ENCODE measurements at regions not wholly inside any gene's neighbourhood (a gene's known extent, or its start where the extent isn't known, plus 50 kb on each side); places are given as distances from the start of the nearest gene placed in this dataset.

DNA sequence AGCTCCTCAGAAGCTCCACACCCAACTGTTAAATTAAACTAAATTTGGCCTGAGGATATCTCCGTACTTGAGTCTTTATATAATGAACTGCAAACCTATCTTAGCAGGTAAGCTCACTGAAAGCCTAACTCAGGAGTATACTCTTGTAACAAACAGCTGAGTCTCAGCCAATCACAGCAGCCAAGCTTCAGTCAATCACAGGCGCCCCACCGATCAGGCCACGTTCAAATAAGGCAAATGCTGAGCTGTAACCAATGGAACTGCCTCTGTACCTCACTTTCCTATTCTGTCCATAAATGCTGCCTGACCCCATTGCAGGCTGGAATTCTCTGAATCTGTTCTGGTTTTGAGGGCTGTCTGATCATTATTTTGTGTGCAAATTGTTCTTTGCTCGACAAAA is 93.0 kb upstream of the CES5A start:
- DNase-seq (ENCODE audit: low read depth) = no peak
- Histone ChIP-seq H3K27me3 (ENCODE audit: control insufficient read depth, insufficient read depth, low read length) (0 out of 2 replicates have a peak, but pooled peaks cover 2% of the 10 kb centered on the region), H3K36me3 (ENCODE audit: control insufficient read depth, insufficient read depth, low read length) (no peaks in the 10 kb centered on the region), H3K4me3 (ENCODE audit: low read depth, low read length) (no peak overlapping the region)
- POLR2A ChIA-PET = no interaction called here
- TF ChIP-seq, protein P1, sequence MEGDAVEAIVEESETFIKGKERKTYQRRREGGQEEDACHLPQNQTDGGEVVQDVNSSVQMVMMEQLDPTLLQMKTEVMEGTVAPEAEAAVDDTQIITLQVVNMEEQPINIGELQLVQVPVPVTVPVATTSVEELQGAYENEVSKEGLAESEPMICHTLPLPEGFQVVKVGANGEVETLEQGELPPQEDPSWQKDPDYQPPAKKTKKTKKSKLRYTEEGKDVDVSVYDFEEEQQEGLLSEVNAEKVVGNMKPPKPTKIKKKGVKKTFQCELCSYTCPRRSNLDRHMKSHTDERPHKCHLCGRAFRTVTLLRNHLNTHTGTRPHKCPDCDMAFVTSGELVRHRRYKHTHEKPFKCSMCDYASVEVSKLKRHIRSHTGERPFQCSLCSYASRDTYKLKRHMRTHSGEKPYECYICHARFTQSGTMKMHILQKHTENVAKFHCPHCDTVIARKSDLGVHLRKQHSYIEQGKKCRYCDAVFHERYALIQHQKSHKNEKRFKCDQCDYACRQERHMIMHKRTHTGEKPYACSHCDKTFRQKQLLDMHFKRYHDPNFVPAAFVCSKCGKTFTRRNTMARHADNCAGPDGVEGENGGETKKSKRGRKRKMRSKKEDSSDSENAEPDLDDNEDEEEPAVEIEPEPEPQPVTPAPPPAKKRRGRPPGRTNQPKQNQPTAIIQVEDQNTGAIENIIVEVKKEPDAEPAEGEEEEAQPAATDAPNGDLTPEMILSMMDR (IDR thresholded peaks at IDR 0.05; ENCODE audit: insufficient read depth, low read depth, low read length) = no peak
- CTCF ChIA-PET = interaction anchor here (0.6 to 1.3 kb wide), 3 partner anchors 24 to 516 kb away, joined by 3 to 4 read pairs (median 3); no protein-coding TSS in a partner anchor

DNA sequence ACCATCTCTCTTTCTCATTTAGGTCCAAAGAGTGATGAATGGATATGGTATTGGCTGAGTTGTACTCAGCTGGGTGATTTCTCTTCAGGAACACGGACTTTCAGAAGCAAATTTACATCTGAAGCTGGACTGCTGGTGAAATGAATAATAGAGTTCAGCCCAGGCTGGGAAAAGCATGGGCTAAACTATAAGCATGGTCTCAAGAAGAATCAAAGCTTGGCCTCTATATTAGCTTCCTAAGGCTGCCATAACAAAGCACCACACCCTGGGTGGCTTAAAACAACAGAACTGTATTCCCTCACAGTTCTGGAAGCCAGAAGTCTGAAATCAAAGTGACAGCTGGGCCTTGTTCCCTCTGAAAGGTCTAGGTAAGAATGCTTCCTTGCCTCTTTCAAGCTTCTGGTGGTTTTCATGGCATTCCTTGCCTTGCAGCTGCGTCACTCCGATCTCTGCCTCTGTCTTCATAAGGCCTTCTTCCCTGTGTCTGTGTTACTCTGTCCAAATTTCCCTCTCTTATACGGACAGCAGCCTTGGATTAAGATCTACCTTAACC is 89.8 kb upstream of the CES5A start:
- Histone ChIP-seq H3K27me3 (ENCODE audit: control insufficient read depth, insufficient read depth, low read length) (no peaks in the 10 kb centered on the region), H3K36me3 (ENCODE audit: control insufficient read depth, insufficient read depth, low read length) (no peaks in the 10 kb centered on the region), H3K4me3 (ENCODE audit: low read depth, low read length) (no peak overlapping the region)
- ChIA-PET CTCF (no interaction called here), POLR2A (no interaction called here)
- TF ChIP-seq, protein P1 (IDR thresholded peaks at IDR 0.05; ENCODE audit: insufficient read depth, low read depth, low read length) = no peak
- DNase-seq (ENCODE audit: low read depth) = no peak

DNA sequence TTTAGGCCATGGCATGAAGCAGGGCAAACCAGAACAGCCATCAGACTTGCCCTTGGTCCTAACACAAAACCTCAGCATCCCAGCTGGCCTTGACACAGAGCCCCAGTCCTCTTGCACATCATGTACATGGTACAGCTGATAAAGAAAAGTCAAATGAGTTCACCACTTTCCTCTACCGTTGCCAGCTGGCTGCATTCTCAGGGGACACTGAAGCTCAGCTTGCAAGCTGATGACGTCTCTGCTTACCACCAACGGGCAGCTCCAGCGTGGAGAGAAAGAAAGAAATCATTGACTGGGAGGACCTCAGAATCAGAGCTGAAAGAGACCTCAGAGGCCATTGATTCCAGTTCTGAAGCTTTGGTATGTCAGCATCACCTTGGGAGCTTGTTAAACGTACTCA is 80.7 kb upstream of the CES5A start:
- CTCF ChIA-PET = interaction anchor here (1.9 to 4.3 kb wide), 2 partner anchors 7 to 13 kb away, joined by 4 to 28 read pairs; no protein-coding TSS in a partner anchor
- TF ChIP-seq, protein P1 (IDR thresholded peaks at IDR 0.05; ENCODE audit: insufficient read depth, low read depth, low read length) = no peak
- no peaks in the 10 kb centered on the region for H3K36me3 ChIP-seq (ENCODE audit: control insufficient read depth, insufficient read depth, low read length)
- POLR2A ChIA-PET = no interaction called here
- no peaks in the 10 kb centered on the region; the same call in 1 of the 2 replicates for H3K27me3 ChIP-seq (ENCODE audit: control insufficient read depth, insufficient read depth, low read length)
- no peak for DNase-seq (ENCODE audit: low read depth)
- H3K4me3 ChIP-seq (ENCODE audit: low read depth, low read length) = no peak overlapping the region

DNA sequence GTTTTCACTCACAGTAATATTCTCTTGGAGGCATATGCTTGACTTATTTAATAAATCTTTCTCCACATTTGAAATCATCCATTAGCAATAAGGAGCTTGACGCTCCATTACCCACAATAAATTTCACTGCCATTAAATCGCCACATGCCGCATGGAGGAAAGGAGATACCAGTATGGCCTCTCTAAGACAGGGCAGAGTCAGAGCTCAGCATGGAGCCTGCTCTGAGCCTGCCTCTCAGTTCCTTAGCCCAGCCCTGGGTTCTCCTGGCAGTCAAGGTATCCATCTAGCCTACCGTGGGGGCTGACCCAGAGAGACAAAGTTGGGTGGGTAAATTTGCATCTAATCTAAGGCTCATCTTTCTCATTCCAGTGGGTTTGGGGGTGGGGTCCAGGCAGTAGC is 80.3 kb upstream of the CES5A start:
- TF ChIP-seq, protein P1 (IDR thresholded peaks at IDR 0.05; ENCODE audit: insufficient read depth, low read depth, low read length) = no peak
- CTCF ChIA-PET = interaction anchor here (1.9 to 4.3 kb wide), 2 partner anchors 8 to 12 kb away, joined by 4 to 28 read pairs; no protein-coding TSS in a partner anchor

DNA sequence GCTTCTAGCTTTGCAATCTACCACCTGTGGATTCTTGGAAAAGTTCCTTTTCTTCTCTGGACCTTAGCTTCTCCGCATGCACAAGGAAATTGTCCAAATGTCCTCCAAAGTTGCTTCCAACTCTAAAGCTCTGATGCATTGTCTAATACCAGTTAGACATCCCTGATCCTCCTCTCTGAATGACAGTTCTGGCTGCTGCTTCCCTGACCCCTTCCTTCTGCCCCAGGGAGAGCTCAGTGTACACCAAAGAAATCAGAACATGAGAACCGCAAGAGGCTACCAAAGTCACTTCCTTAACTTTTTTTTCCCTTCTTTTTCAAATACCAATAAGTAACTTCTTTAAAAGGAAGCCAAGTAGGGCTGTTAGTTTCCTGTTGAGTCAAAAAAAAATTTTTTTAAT is 79.7 kb upstream of the CES5A start:
- Histone ChIP-seq H3K27me3 (ENCODE audit: control insufficient read depth, insufficient read depth, low read length) (no peaks in the 10 kb centered on the region; the same call in 1 of the 2 replicates), H3K36me3 (ENCODE audit: control insufficient read depth, insufficient read depth, low read length) (no peaks in the 10 kb centered on the region), H3K4me3 (ENCODE audit: low read depth, low read length) (no peak overlapping the region)
- TF ChIP-seq, protein P1 (IDR thresholded peaks at IDR 0.05; ENCODE audit: insufficient read depth, low read depth, low read length) = no peak
- DNase-seq (ENCODE audit: low read depth) = no peak
- ChIA-PET POLR2A (no interaction called here), CTCF (interaction anchor here (1.9 to 4.3 kb wide), 2 partner anchors 8 to 12 kb away, joined by 4 to 28 read pairs; no protein-coding TSS in a partner anchor)

More for the DNA sequence above, 80.3 kb upstream of the CES5A start:
- POLR2A ChIA-PET = no interaction called here
- Histone ChIP-seq H3K36me3 (ENCODE audit: control insufficient read depth, insufficient read depth, low read length) (no peaks in the 10 kb centered on the region), H3K27me3 (ENCODE audit: control insufficient read depth, insufficient read depth, low read length) (no peaks in the 10 kb centered on the region; the same call in 1 of the 2 replicates), H3K4me3 (ENCODE audit: low read depth, low read length) (no peak overlapping the region)
- DNase-seq (ENCODE audit: low read depth) = no peak

All from BJ (cell line).